Mesodermal cell (in vitro differentiated cells): ENCODE measurements at regions not wholly inside any gene's neighbourhood (a gene's known extent, or its start where the extent isn't known, plus 50 kb on each side); places are given as distances from the start of the nearest gene placed in this dataset.
"Not testable (repeated sequence)": the region's sequence is repeated elsewhere in the genome, so short reads cannot be mapped to it uniquely, and the experiment has no call there.

ENCODE experiments used
- H3K27ac ChIP-seq: 2 replicates; pipeline ENCODE4 v1.7.0; 2013; ENCODE audit warnings: mild to moderate bottlenecking, low read depth, low read length, moderate library complexity; ENCODE audit not compliant: severe bottlenecking
- H3K36me3 ChIP-seq: 2 replicates; pipeline ENCODE4 v1.7.1; 2013; ENCODE audit warnings: mild to moderate bottlenecking, low read length, moderate library complexity; ENCODE audit not compliant: control insufficient read depth, insufficient read depth
- H3K4me1 ChIP-seq: one replicate; pipeline ENCODE4 v1.7.1; 2013; ENCODE audit warnings: mild to moderate bottlenecking, low read length; ENCODE audit not compliant: insufficient read depth, control insufficient read depth, poor library complexity, severe bottlenecking
- H3K4me3 ChIP-seq: 2 replicates; pipeline ENCODE4 v1.7.0; 2013; ENCODE audit warnings: low read length, control low read depth, mild to moderate bottlenecking; ENCODE audit not compliant: insufficient read depth, poor library complexity, severe bottlenecking; ENCODE audit errors: extremely low read depth
- H3K9me3 ChIP-seq: 2 replicates; pipeline ENCODE4 v1.7.1; 2013; ENCODE audit warnings: mild to moderate bottlenecking, low read length, moderate library complexity; ENCODE audit not compliant: control insufficient read depth
- WGBS, 2 experiments: methylation state at CpG; one replicate each; pipeline ENCODE4 v1.1.5; 2013; ENCODE audit warnings: missing lambda C conversion rate in 2 of 2; ENCODE audit not compliant: insufficient coverage in 2 of 2; 5-methylcytosine and 5-hydroxymethylcytosine counted together

DNA sequence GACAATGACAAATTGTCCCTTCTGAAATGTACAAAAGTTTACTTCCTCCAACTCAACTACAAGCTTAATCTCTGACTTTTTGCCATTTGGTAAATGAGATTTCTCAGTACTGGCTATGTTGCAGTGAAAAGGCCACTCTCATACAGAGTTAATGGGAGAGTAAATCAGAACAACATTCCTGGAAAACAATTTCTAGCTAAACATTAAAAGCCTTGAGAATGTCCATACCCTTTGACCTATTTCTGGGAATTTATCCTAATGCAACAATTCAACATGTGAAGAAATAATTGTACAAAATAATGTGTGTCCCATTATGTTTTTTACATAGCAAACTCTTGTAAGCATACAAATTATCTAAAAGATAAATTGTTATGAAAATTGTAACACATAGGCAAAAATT, 56.3 kb upstream of the SPEF2 start:
- Histone ChIP-seq H3K9me3 (peaks cover 27% of the 10 kb centered on the region), H3K27ac (no peak overlapping the region), H3K4me1 (no peaks in the 10 kb centered on the region), H3K36me3 (no peaks in the 10 kb centered on the region), H3K4me3 (no peak overlapping the region)

DNA sequence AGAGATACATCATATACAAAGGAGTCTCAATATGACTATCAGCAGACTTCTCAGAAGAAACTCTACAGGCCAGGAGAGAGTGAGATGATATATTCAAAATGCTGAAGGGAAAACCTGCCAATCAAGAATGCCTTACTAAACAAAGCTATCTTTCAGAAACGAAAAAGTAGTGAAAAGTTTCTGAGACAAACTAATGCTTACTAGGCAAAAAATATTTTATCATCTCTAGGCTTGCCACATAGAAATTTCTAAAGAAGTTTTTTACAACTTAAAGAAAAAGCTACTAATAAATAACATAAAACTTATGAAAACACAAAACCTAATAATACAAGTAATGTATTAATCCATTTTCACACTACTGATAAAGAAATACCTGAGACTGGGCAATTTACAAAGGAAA, 59.9 kb upstream of the SPEF2 start:
- WGBS, 2 experiments: no CpG with 5 or more reads among the region's 1 CpG
- no peaks in the 10 kb centered on the region for H3K4me1 ChIP-seq
- no peak overlapping the region for H3K27ac ChIP-seq

DNA sequence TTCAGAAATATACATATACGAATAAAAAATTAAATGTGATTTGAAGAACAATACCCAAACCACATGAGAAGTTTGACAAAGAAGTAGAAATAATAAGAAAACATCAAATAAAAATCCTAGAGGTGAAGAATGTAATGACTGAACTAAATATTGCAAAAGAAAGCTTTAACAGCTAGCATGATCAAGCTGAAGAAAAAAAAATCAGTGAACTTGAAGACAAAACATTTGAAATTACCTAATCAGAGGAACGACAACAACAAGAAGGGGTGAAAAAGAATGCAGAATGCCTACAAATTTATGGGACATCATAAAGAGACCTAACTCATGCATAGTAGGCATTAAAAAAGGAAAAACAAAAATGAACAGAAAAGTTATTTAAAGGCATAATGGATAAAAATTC, 60.5 kb upstream of the SPEF2 start:
- no peaks in the 10 kb centered on the region for H3K4me1 ChIP-seq
- H3K4me3 ChIP-seq: no peak overlapping the region
- no peaks in the 10 kb centered on the region for H3K36me3 ChIP-seq
- no peak overlapping the region for H3K27ac ChIP-seq
- no CpG with 5 or more reads among the region's 2 CpGs for WGBS, 2 experiments
- peaks cover 30% of the 10 kb centered on the region for H3K9me3 ChIP-seq

More for the DNA sequence above, 59.9 kb upstream of the SPEF2 start:
- Histone ChIP-seq H3K4me3 (no peak overlapping the region), H3K36me3 (no peaks in the 10 kb centered on the region), H3K9me3 (peaks cover 30% of the 10 kb centered on the region)

DNA sequence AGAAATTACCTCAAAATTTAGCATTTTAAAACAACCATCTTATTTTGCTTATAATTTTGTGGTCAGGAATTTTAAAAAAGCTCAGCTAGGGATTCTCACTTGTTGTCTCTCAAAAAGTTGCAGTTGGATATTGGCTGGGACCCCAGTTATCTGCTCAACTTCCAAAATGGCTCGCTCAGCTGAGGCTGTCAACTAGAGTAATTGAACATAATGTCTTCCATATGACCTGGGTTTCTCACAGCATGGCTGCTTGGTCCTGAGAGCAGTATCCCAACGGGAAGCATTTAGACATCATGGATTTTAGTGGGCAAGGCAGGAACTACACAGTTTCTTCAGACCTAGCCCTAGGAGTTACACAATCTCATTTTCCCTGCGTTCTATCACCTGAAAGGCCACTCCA, 63.6 kb upstream of the SPEF2 start:
- H3K4me1 ChIP-seq: no peaks in the 10 kb centered on the region
- no peaks in the 10 kb centered on the region for H3K36me3 ChIP-seq
- 70 to 85% methylated on average over 2 to 3 of the region's 3 CpGs for WGBS, 2 experiments
- peaks cover 21% of the 10 kb centered on the region for H3K9me3 ChIP-seq
- no peak overlapping the region for H3K27ac ChIP-seq
- H3K4me3 ChIP-seq: no peak overlapping the region

DNA sequence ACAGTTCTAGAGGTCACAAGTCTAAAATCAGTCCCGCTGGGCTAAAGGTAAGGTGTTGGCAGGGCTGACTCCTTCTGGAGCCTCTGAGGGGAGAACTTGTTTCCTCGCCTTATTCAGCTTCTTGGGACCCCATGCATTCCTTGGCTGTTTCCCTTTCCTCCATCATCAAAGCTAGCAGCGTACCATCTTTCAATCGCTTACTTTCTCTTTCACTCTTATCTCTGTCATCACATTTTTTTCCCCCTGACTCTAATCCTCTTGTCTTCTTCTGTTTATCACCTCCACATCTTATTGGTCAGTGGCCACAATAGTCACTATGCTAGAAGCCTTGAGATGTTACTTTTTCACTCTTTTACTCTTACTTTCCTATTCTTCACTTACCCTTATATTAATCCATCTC, 72.5 kb upstream of the SPEF2 start:
- Histone ChIP-seq H3K4me3 (no peak overlapping the region), H3K4me1 (no peaks in the 10 kb centered on the region), H3K9me3 (no peaks in the 10 kb centered on the region), H3K36me3 (no peaks in the 10 kb centered on the region), H3K27ac (no peak overlapping the region)
- 89 to 91% methylated on average over 4 of the region's 4 CpGs for WGBS, 2 experiments

DNA sequence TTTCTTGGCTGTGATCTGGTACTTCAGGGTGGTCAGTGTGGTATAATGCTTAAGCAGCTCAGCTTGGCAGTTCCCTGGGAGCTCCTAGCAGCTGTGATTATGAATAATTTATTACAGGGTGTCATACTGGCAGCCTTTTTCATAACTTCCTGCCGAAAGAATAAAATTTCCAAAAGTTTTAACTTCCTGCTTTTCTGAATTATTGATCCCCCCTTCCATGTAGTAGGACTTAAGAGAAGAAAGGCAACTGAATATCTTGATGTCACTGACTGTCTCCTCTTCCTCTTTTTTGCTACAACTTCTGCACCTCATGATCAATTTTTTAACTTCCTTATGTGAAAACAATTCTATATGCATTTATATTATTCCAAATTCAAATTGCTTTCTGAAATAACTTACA, 74.3 kb upstream of the SPEF2 start:
- no CpG with 5 or more reads among the region's 1 CpG for WGBS, 2 experiments

DNA sequence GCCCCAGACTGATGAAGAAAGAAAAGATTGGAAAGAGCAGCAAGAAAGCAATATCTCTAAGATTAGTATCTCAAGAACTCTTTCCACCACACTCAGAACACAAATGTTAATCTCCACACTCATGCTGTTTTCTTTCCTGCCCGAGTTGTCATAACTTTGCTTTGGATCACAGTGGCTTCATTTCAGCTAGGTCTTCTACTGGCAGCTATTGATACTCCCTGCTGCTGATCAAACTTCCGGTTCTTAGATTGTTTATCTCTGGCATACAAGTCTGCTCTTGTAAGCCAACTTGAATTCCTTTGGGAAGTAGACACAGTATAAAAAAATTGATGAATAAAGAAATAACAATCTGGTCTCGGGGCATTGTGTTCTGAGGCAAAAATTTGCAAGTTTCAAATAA, 77.7 kb upstream of the SPEF2 start:
- Histone ChIP-seq H3K4me1 (no peaks in the 10 kb centered on the region), H3K36me3 (no peaks in the 10 kb centered on the region)
- WGBS, 2 experiments: 71 to 97% methylated on average over 2 of the region's 3 CpGs

More for the DNA sequence above, 74.3 kb upstream of the SPEF2 start:
- Histone ChIP-seq H3K4me1 (no peaks in the 10 kb centered on the region), H3K4me3 (no peak overlapping the region), H3K27ac (no peak overlapping the region), H3K9me3 (no peaks in the 10 kb centered on the region), H3K36me3 (no peaks in the 10 kb centered on the region)

DNA sequence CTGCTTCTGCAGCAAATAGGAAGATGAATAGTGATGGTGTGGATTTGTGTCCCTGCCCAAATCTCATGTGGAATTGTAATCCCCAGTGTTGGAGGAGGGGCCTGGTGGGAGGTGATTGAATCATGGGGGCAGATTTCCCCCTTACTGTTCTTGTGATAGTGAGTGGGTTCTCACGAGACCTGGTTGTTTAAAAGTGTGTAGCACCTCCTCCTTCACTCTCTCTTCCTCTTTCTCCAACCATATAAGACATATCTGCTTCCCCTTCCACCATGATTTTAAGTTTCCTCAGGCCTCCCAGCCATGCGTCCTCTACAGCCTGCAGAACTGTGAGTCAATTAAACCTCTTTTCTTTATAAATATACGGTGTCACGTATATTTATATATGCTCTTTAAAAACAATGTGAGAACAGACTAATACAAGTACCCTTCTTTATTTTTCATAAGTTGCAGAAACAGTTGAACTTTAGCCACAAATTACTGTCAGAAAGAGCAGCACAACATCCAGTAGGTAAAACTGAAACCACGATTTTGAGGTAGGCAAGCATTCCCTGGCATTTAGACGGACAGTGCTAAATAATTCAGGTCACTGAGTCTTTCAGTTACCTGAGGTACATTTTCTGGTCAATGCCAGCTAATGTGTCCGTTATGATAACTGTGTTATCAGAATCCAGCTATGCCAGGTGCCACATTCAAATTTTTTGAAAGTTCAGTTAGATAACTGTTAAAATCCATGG, 79.3 kb upstream of the SPEF2 start:
- H3K4me1 ChIP-seq: no peaks in the 10 kb centered on the region
- WGBS, 2 experiments: 88 to 94% methylated on average over 3 of the region's 7 CpGs
- H3K9me3 ChIP-seq: no peaks in the 10 kb centered on the region
- no peak overlapping the region for H3K27ac ChIP-seq
- H3K36me3 ChIP-seq: no peaks in the 10 kb centered on the region
- no peak overlapping the region for H3K4me3 ChIP-seq

More for the DNA sequence above, 77.7 kb upstream of the SPEF2 start:
- no peak overlapping the region for H3K27ac ChIP-seq
- no peaks in the 10 kb centered on the region for H3K9me3 ChIP-seq
- H3K4me3 ChIP-seq: no peak overlapping the region

DNA sequence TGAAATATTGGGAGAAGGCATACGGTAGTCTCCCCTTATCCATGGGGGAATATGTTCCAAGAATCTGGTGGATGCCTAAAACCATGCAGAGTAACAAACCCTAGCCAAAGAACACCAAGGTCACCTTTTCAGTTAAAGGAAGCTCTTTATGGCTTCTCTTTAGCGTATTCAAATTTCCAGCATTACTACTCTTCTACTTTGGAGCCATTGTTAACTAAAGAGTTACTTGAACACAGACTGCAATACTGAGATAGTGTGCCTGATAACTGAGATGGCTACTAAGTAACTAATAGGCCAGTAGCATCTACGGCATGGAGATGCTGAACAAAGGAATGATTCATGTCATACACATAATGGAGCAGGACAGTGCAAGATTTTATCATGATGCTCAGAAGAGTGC, 84.5 kb upstream of the SPEF2 start:
- Histone ChIP-seq H3K4me1 (no peaks in the 10 kb centered on the region), H3K36me3 (no peaks in the 10 kb centered on the region), H3K9me3 (no peaks in the 10 kb centered on the region), H3K27ac (no peak overlapping the region), H3K4me3 (no peak overlapping the region)
- 86 to 100% methylated on average over 1 to 2 of the region's 3 CpGs for WGBS, 2 experiments

DNA sequence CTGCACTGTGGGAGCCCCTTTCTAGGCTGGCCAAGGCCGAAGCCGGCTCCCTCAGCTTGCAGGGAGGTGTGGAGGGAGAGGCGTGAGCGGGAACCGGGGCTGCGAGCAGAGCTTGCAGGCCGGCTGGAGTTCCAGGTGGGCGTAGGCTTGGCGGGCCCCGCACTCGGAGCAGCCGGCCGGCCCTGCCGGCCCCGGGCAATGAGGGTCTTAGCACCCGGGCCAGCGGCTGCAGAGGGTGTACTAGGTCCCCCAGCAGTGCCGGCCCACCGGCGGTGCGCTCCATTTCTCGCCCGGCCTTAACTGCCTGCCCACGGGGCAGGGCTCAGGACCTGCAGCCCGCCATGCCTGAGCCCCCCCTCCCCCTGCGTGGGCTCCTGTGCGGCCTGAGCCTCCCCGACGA, 86.1 kb upstream of the SPEF2 start:
- 92 to 95% methylated on average over 7 to 23 of the region's 29 CpGs for WGBS, 2 experiments
- H3K4me1 ChIP-seq, H3K36me3 ChIP-seq, H3K27ac ChIP-seq, H3K9me3 ChIP-seq, H3K4me3 ChIP-seq: not testable (repeated sequence)

DNA sequence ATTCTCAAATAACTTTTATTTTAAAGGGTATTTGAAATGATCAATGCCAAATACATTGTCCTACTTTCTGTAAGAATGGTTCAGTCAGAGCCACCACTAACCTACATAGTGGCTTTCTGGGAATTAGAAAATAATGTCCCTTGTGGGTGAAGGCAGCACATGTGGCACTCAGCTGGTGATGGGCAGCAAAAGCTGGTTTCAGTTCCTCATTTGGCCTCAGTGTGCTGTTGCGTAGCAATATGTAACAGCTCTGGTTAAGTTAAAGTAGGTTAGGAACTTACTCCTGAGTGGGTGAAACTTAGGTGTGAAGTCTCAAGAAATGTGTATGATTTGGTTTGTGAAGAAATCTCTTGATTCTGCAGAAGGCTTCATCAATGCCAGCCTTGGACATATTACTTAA, 99.6 kb upstream of the SPEF2 start:
- Histone ChIP-seq H3K27ac (no peak overlapping the region), H3K9me3 (no peaks in the 10 kb centered on the region), H3K4me3 (no peak overlapping the region), H3K4me1 (no peaks in the 10 kb centered on the region), H3K36me3 (no peaks in the 10 kb centered on the region)
- WGBS, 2 experiments: 80 to 100% methylated on average over 1 of the region's 1 CpG
